Left kidney (tissue), 1 donor: ENCODE measurements at regions not wholly inside any gene's neighbourhood (a gene's known extent, or its start where the extent isn't known, plus 50 kb on each side); places are given as distances from the start of the nearest gene placed in this dataset.
"Not testable (repeated sequence)": the region's sequence is repeated elsewhere in the genome, so short reads cannot be mapped to it uniquely, and the experiment has no call there.

Experiments
- DNase-seq: peaks from one replicate; pipeline ENCODE4 v3.0.0-alpha.2; 2013

GRCh38 chr3:78322780-78323179, 1282.9 kb downstream of the ROBO2 start:
- DNase-seq, result no peak

- DNase-seq, result no peak
Observed at GRCh38 chr3:78337801-78338211, 1297.9 kb downstream of the ROBO2 start.

- DNase-seq, result no peak
Observed at GRCh38 chr3:78338405-78338804, 1298.5 kb downstream of the ROBO2 start.

GRCh38 chr3:78343221-78343620, 1303.3 kb downstream of the ROBO2 start:
- no peak for DNase-seq

GRCh38 chr3:78344267-78344666, 1304.4 kb downstream of the ROBO2 start:
- not testable (repeated sequence) for DNase-seq

- no peak for DNase-seq
Observed at GRCh38 chr3:78344918-78345317, 1305.0 kb downstream of the ROBO2 start.

GRCh38 chr3:78347176-78347575, 1307.3 kb downstream of the ROBO2 start:
- no peak for DNase-seq

GRCh38 chr3:78348664-78349063, 1308.8 kb downstream of the ROBO2 start:
- DNase-seq, result no peak

GRCh38 chr3:78349571-78349970, 1309.7 kb downstream of the ROBO2 start:
- no peak for DNase-seq

- no peak for DNase-seq
Observed at GRCh38 chr3:78351334-78351733, 1311.4 kb downstream of the ROBO2 start.

GRCh38 chr3:78353231-78353630, 1313.3 kb downstream of the ROBO2 start:
- no peak for DNase-seq

- DNase-seq, result no peak
Observed at GRCh38 chr3:78360849-78361248, 1321.0 kb downstream of the ROBO2 start.

GRCh38 chr3:78368636-78369345, 1328.9 kb downstream of the ROBO2 start:
- no peak for DNase-seq

- no peak for DNase-seq
Observed at GRCh38 chr3:78390221-78390620, 1350.3 kb downstream of the ROBO2 start.

- no peak for DNase-seq
Observed at GRCh38 chr3:78398401-78398800, 1358.5 kb downstream of the ROBO2 start.

- DNase-seq, result no peak
Observed at GRCh38 chr3:78402720-78403119, 1362.8 kb downstream of the ROBO2 start.

- no peak for DNase-seq
Observed at GRCh38 chr3:78405745-78406144, 1362.1 kb downstream of the ROBO1 start.

- DNase-seq, result no peak
Observed at GRCh38 chr3:78406396-78406795, 1361.4 kb downstream of the ROBO1 start.

GRCh38 chr3:78410077-78410476, 1357.7 kb downstream of the ROBO1 start:
- no peak for DNase-seq

- DNase-seq, result no peak
Observed at GRCh38 chr3:78414261-78414660, 1353.5 kb downstream of the ROBO1 start.

- no peak for DNase-seq
Observed at GRCh38 chr3:78420611-78421010, 1347.2 kb downstream of the ROBO1 start.

- no peak for DNase-seq
Observed at GRCh38 chr3:78421247-78421966, 1346.4 kb downstream of the ROBO1 start.

GRCh38 chr3:78424656-78425055, 1343.1 kb downstream of the ROBO1 start:
- no peak for DNase-seq

- no peak for DNase-seq
Observed at GRCh38 chr3:78426454-78426853, 1341.3 kb downstream of the ROBO1 start.
